GM12878 (cell line): ENCODE measurements at regions not wholly inside any gene's neighbourhood (a gene's known extent, or its start where the extent isn't known, plus 50 kb on each side); places are given as distances from the start of the nearest gene placed in this dataset.

Experiments
- ATAC-seq: fragments of 200-7000 bp; cut with Tn5 transposase; 3 replicates; pipeline ENCODE4 v1.9.1; 2020; ENCODE audit warnings: mild to moderate bottlenecking, moderate library complexity
- BruUV-seq: library from RNA; stranded (reverse); fragments of 400-500 nt; replicated peaks from 2 replicates; lab custom pipeline; 2021; lab: Mats Ljungman, UMichigan
- CTCF ChIA-PET: fragments of 300-600 bp; sonication (Branson Sonifier 250); formaldehyde crosslinking; extraction: SDS; loops from one replicate; lab custom pipeline; 2021; ENCODE audit warnings: inconsistent platforms; lab: Yijun Ruan, JAX
- POLR2A ChIA-PET: fragments of 350-600 bp; formaldehyde crosslinking; extraction: SDS; loops from one replicate; lab custom pipeline; 2021; ENCODE audit warnings: inconsistent platforms; lab: Charles Lee
- RAD21 ChIA-PET: fragments of 300-600 bp; sonication (Branson Sonifier 250); formaldehyde crosslinking; loops from one replicate; lab custom pipeline; 2023; ENCODE audit warnings: antibody characterized with exemption; ENCODE audit not compliant: unreplicated experiment; lab: Charles Lee
- SMC1A ChIA-PET: fragments of 300-600 bp; sonication (Branson Sonifier 250); formaldehyde crosslinking; loops from one replicate; lab custom pipeline; 2023; ENCODE audit not compliant: unreplicated experiment, uncharacterized antibody; lab: Charles Lee
- DNase-seq: peaks from one replicate; pipeline ENCODE4 v3.0.0-alpha.2; 2011; ENCODE audit warnings: low read depth, low spot score
- FAIRE-seq: peaks from 3 replicates; lab custom pipeline; 2011; peaks lifted over from hg19 to GRCh38; lab: Jason Lieb, UNC
- H2AFZ ChIP-seq: 2 replicates; pipeline ENCODE4 v1.6.0; 2011; ENCODE audit warnings: low read depth, low read length, control low read depth; ENCODE audit not compliant: control insufficient read depth
- H3K27ac ChIP-seq: 2 replicates; pipeline ENCODE4 v1.5.1; 2011; ENCODE audit warnings: control low read depth; ENCODE audit not compliant: control insufficient read depth, insufficient read depth
- H3K27me3 ChIP-seq, 2 experiments: replicated peaks in 1 of 2; 2 replicates each; pipeline versions ENCODE4 v1.6.0 to v1.6.1; 2011; ENCODE audit warnings: low read length in 1 of 2; ENCODE audit not compliant: control insufficient read depth in 2 of 2, insufficient read depth in 2 of 2
- H3K36me3 ChIP-seq, 2 experiments: 2 replicates each; pipeline ENCODE4 v1.5.1; 2011; ENCODE audit warnings: low read length in 1 of 2; ENCODE audit not compliant: control insufficient read depth in 2 of 2, insufficient read depth in 2 of 2
- H3K4me1 ChIP-seq: 2 replicates; pipeline ENCODE4 v1.6.1; 2011; ENCODE audit warnings: mild to moderate bottlenecking, low read length, moderate library complexity, mixed read lengths; ENCODE audit not compliant: control insufficient read depth, insufficient read depth
- H3K4me2 ChIP-seq: 2 replicates; pipeline ENCODE4 v1.6.0; 2011; ENCODE audit warnings: control low read depth; ENCODE audit not compliant: control insufficient read depth, insufficient read depth
- H3K4me3 ChIP-seq: fragments of 200-600 bp; sonication (generic); 2 replicates; pipeline ENCODE4 v1.5.1; 2016
- H3K79me2 ChIP-seq: 2 replicates; pipeline ENCODE4 v1.6.0; 2011; ENCODE audit warnings: low read length; ENCODE audit not compliant: control insufficient read depth, insufficient read depth
- H3K9ac ChIP-seq: 2 replicates; pipeline ENCODE4 v1.8.0; 2011; ENCODE audit warnings: low read length, control low read depth, mixed read lengths; ENCODE audit not compliant: control insufficient read depth, insufficient read depth
- H3K9me3 ChIP-seq: replicated peaks from 3 replicates; pipeline ENCODE4 v1.5.1; 2011; ENCODE audit warnings: mild to moderate bottlenecking, low read length; ENCODE audit not compliant: control insufficient read depth, insufficient read depth
- H4K20me1 ChIP-seq: 2 replicates; pipeline ENCODE4 v1.6.0; 2011; ENCODE audit not compliant: control insufficient read depth, insufficient read depth
- ASH2L ChIP-seq: fragments of 300-600, 200-600 bp; sonication (generic); IDR thresholded peaks from 2 replicates; pipeline ENCODE4 v1.6.1; 2017; ENCODE audit warnings: low read depth, mild to moderate bottlenecking, borderline replicate concordance
- BHLHE40 ChIP-seq, 2 experiments: fragments of 450-650 bp in 1 of 2; IDR thresholded peaks; 2 replicates each; pipeline ENCODE4 v1.6.1; 2011 to 2017; ENCODE audit warnings: low read depth in 2 of 2, borderline replicate concordance in 1 of 2, improper control_type of control experiment in 1 of 2, low read length in 1 of 2, mild to moderate bottlenecking in 1 of 2
- IKZF2 ChIP-seq, 2 experiments: fragments of 450-650 bp; IDR thresholded peaks; 2 replicates each; pipeline ENCODE4 v1.6.1; 2017; ENCODE audit warnings: mild to moderate bottlenecking in 2 of 2, moderate library complexity in 2 of 2
- NFIC ChIP-seq: IDR thresholded peaks from 2 replicates; pipeline ENCODE4 v1.6.1; 2012; ENCODE audit warnings: low read depth, mild to moderate bottlenecking, inconsistent platforms, low read length, moderate library complexity
- STAT1 ChIP-seq: fragments of 450-650 bp; conservative IDR thresholded peaks from 2 replicates; pipeline ENCODE4 v1.6.1; 2014; ENCODE audit warnings: antibody characterized with exemption, mild to moderate bottlenecking
- WRNIP1 ChIP-seq: IDR thresholded peaks from 2 replicates; pipeline ENCODE4 v1.6.1; 2011; ENCODE audit warnings: low read depth, low read length, improper control_type of control experiment, borderline replicate concordance
- ZBED1 ChIP-seq: IDR thresholded peaks from 2 replicates; pipeline ENCODE4 v1.6.1; 2016; ENCODE audit warnings: borderline replicate concordance
- ZBTB33 ChIP-seq: fragments of 450-650 bp; IDR thresholded peaks from 2 replicates; pipeline ENCODE4 v1.6.1; 2017; ENCODE audit warnings: mild to moderate bottlenecking
- ZNF384 ChIP-seq: IDR thresholded peaks from 2 replicates; pipeline ENCODE4 v1.6.1; 2012; ENCODE audit warnings: low read depth, mild to moderate bottlenecking, low read length, improper control_type of control experiment, borderline replicate concordance
- WGBS: methylation state at CpG from one replicate; pipeline ENCODE4 v1.1.6; 2016; ENCODE audit warnings: low lambda C conversion rate; ENCODE audit not compliant: insufficient replicate concordance, insufficient coverage; ENCODE audit errors: missing lambda C conversion rate; 5-methylcytosine and 5-hydroxymethylcytosine counted together
- in situ Hi-C: fragments of 300-500 bp; cut with MboI; formaldehyde crosslinking; loops from 9 replicates; pipeline ENCODE4 v1.14.3; 2018; ENCODE audit warnings: mixed read lengths
- intact Hi-C: fragments of 100-400 bp; cut with micrococcal nuclease; formaldehyde crosslinking; loops from one replicate; pipeline ENCODE4 v1.14.2; 2022; ENCODE audit not compliant: unreplicated experiment
- TF ChIP-seq, protein P1 (sequence below): fragments of 450-650 bp; IDR thresholded peaks from 2 replicates; pipeline ENCODE4 v1.6.1; 2018; ENCODE audit warnings: borderline replicate concordance, mild to moderate bottlenecking; ENCODE audit not compliant: partially characterized antibody
- TF ChIP-seq, protein P2 (sequence below): fragments of 450-650 bp; conservative IDR thresholded peaks from 2 replicates; pipeline ENCODE4 v1.6.1; 2017; ENCODE audit warnings: mild to moderate bottlenecking, moderate library complexity

- ChIA-PET SMC1A (no interaction called here), POLR2A (no interaction called here), RAD21 (no interaction called here), CTCF (interaction anchor here (0.7 kb wide), 1 partner anchor 29 kb away, joined by 3 read pairs; no protein-coding TSS in a partner anchor)
- H3K9me3 ChIP-seq = no peaks in the 10 kb centered on the region
- no peaks in the 10 kb centered on the region for H3K79me2 ChIP-seq
- H3K36me3 ChIP-seq = no peaks in the 10 kb centered on the region
- H3K4me2 ChIP-seq = no peak overlapping the region
- ATAC-seq (no peak), FAIRE-seq (no peak), DNase-seq (no peak)
- no peak overlapping the region for H2AFZ ChIP-seq
- no peak for TF ChIP-seq BHLHE40 (IDR thresholded peaks at IDR 0.05; ENCODE audit: borderline replicate concordance in 1 of 2, low read depth in 2 of 2, low read length in 1 of 2)
- TF ChIP-seq STAT1 = no peak
- no peak for TF ChIP-seq WRNIP1
- intact Hi-C loops (no loop called here), in situ Hi-C loops (no loop called here)
- H3K9ac ChIP-seq = no peak overlapping the region
- no peak overlapping the region for H3K27ac ChIP-seq
- 0% methylated on average over 1 of the region's 3 CpGs for WGBS
- no peaks in the 10 kb centered on the region for H3K4me1 ChIP-seq
- no peak overlapping the region for H3K4me3 ChIP-seq
- H4K20me1 ChIP-seq = no peaks in the 10 kb centered on the region
- H3K27me3 ChIP-seq = no peaks in the 10 kb centered on the region; a peak in 1 of 4 replicates
- BruUV-seq = no TSS peak
Measured at GRCh38 chr3:139755551-139755950, 77.8 kb upstream of the NMNAT3 start.

DNA sequence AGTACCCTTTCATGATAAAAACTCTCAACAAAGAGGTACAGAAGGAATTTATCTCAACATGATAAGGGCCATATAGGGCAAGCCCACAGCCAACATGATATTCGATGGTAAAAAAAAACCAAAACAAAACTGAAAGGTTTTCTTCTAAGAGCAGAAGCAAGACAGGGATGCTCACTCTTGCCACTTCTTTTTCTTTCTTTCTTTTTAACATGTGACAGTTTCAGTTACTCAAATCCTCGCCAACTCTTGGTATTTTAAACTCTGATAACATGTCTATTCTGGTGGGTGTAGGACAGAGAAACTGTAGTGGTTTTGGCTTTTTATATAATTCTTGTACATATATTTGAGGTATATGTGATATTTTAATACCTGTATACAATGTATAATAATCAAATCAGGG is 74.0 kb upstream of the NMNAT3 start:
- ChIA-PET POLR2A (no interaction called here), CTCF (no interaction called here), SMC1A (interaction anchor here (0.6 kb wide), 1 partner anchor 589 kb away, joined by 3 read pairs; no protein-coding TSS in a partner anchor), RAD21 (no interaction called here)
- Histone ChIP-seq H3K79me2 (no peaks in the 10 kb centered on the region), H3K27me3 (no peaks in the 10 kb centered on the region), H2AFZ (no peak overlapping the region), H3K36me3 (no peaks in the 10 kb centered on the region), H3K9ac (no peak overlapping the region), H3K4me2 (no peak overlapping the region), H4K20me1 (no peaks in the 10 kb centered on the region), H3K4me1 (no peaks in the 10 kb centered on the region), H3K9me3 (no peaks in the 10 kb centered on the region), H3K27ac (no peak overlapping the region), H3K4me3 (no peak overlapping the region)
- no TSS peak for BruUV-seq
- intact Hi-C loops (no loop called here), in situ Hi-C loops (no loop called here)
- WGBS = 27% methylated on average over 2 of the region's 2 CpGs
- no peak for FAIRE-seq
- no peak for DNase-seq
- no peak for ATAC-seq
- TF ChIP-seq ASH2L = no peak
- TF ChIP-seq ZBTB33 = no peak
- TF ChIP-seq, protein P1, sequence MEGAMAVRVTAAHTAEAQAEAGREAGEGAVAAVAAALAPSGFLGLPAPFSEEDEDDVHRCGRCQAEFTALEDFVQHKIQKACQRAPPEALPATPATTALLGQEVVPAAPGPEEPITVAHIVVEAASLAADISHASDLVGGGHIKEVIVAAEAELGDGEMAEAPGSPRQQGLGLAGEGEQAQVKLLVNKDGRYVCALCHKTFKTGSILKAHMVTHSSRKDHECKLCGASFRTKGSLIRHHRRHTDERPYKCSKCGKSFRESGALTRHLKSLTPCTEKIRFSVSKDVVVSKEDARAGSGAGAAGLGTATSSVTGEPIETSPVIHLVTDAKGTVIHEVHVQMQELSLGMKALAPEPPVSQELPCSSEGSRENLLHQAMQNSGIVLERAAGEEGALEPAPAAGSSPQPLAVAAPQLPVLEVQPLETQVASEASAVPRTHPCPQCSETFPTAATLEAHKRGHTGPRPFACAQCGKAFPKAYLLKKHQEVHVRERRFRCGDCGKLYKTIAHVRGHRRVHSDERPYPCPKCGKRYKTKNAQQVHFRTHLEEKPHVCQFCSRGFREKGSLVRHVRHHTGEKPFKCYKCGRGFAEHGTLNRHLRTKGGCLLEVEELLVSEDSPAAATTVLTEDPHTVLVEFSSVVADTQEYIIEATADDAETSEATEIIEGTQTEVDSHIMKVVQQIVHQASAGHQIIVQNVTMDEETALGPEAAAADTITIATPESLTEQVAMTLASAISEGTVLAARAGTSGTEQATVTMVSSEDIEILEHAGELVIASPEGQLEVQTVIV = no peak
- no peak for TF ChIP-seq ZBED1
- no peak for TF ChIP-seq IKZF2 (IDR thresholded peaks at IDR 0.05)
- TF ChIP-seq, protein P2, sequence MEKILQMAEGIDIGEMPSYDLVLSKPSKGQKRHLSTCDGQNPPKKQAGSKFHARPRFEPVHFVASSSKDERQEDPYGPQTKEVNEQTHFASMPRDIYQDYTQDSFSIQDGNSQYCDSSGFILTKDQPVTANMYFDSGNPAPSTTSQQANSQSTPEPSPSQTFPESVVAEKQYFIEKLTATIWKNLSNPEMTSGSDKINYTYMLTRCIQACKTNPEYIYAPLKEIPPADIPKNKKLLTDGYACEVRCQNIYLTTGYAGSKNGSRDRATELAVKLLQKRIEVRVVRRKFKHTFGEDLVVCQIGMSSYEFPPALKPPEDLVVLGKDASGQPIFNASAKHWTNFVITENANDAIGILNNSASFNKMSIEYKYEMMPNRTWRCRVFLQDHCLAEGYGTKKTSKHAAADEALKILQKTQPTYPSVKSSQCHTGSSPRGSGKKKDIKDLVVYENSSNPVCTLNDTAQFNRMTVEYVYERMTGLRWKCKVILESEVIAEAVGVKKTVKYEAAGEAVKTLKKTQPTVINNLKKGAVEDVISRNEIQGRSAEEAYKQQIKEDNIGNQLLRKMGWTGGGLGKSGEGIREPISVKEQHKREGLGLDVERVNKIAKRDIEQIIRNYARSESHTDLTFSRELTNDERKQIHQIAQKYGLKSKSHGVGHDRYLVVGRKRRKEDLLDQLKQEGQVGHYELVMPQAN = no peak
- no peak for TF ChIP-seq ZNF384
- no peak for TF ChIP-seq NFIC
